ENCODE measurements at regions not wholly inside any gene's neighbourhood (a gene's known extent, or its start where the extent isn't known, plus 50 kb on each side); places are given as distances from the start of the nearest gene placed in this dataset.

- DNase-seq (ENCODE audit: low read depth): no peak
Observed at GRCh38 chr4:186934244-186934643, 210.6 kb upstream of the FAT1 start.

DNA sequence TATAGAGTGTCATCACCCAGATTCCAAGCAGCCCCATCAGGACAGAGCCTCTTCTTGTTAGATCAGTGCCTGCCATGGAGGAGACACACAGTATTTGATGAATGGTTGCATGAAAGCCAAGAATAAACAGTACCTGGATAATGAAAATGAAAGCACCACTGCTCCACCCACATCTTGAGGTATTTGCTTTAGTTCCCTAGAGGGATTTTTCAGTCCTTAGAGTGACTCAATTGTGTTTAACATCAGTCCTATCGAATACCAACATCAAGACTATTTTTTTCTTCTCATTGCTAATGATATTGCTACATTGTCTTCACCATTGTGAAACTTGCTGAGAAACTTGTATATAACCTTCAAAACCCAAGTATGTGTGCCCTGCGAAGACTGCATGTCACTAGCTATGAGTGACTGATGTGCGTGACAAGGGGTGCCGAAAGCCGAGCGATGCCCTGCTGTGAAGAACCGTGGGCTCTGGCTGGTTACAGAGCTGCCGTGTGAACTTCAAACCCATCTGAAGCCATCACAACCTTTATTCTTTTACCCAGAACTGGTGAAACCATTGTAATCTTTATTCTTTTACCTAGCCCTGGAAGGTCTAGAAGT, 211.3 kb upstream of the FAT1 start:
- DNase-seq (ENCODE audit: low read depth): peak; percentile 36

DNA sequence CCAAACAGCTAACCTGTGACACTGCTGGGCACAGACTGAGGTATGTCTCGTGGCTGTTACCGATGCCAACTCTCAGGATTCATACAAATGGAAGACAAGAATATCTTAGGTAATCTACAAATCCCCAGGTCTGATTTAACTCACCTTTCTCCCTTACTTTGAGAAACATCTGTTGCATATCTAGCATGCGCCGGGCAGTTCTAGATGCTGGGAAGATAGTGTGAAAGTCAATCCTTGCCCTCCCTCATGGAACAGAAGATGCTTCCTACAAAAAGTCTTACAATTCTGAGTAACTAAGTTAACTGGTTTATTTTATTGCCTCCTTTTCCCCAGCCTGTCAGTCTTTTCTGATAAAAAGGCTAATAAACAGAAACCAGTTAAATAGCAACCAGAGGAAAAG, 212.2 kb upstream of the FAT1 start:
- DNase-seq (ENCODE audit: low read depth): no peak

- DNase-seq (ENCODE audit: low read depth): peak; percentile 91
Observed at GRCh38 chr4:186936496-186937375, 213.1 kb upstream of the FAT1 start.

GRCh38 chr4:186939226-186939625, 215.6 kb upstream of the FAT1 start:
- DNase-seq (ENCODE audit: low read depth): no peak

DNA sequence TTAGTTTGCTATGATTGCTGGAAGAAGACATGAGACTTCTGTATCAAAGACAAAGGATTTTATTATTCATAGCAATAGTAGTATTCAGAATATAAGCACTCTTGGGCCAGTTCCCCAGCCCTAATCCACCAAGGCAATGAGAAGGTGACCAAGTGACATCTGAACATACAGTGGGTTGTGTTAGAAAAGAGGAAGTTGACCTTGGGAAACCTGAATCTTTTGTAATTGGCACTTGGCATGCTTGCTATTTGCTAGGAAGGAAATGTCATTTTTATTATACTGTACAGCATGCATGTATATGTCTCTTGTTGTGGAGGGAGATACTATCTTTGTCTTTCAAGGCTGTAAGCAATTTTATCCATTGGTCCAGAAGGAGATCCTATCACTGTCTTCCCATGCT, 216.1 kb upstream of the FAT1 start:
- DNase-seq (ENCODE audit: low read depth): no peak

DNA sequence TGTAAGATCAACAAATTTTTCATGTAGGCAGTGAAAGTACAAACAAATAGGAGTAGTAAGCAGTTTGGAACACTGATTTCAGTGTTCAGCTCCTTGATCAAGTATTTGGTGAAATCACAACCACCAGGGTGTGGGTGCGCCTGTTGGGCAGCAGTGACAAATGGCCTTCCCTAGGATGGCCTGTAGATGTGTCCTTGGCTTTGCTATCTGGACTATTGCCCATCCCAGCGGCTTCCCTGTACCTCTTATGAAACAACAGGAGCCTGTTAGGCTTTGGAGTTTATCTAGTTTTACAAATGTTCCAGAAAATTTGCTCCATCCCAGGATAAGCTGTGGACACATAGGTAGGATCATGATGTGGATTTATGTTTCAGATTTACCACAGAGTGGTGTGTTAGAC, 216.8 kb upstream of the FAT1 start:
- DNase-seq (ENCODE audit: low read depth): no peak

DNA sequence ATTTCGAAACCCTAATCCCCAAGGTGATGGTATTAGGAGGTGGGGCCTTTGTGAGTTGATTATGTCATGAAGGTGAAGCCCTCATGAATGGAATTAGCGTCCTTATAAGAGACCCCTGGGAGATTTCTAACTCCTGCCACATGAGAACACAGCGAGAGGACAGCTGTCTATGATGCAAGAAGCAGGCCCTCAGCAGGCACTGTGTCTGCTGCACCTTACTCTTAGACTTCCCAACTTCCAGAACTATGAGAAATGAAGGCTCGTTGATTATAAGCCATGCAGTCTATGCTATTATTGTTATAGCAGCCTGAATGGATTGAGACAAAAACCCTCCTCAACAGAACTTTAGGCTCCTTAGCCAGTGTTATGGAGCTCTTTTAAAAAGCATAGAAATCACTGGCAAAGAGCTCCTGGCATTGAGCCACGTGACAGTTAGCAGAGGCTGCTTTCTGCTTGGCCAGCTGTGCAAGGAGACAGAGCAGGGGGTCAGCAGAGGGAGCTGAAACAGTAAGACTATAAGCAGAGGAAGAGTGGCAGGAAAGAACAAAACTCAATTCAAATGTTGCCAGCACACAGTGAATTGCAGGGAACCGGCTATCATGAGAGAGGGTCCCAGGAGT, 219.2 kb upstream of the FAT1 start:
- DNase-seq (ENCODE audit: low read depth): peak; percentile 77

- no peak for DNase-seq (ENCODE audit: low read depth)
Observed at GRCh38 chr4:186943411-186943810, 219.8 kb upstream of the FAT1 start.

GRCh38 chr4:186946136-186946535, 222.5 kb upstream of the FAT1 start:
- no peak for DNase-seq (ENCODE audit: low read depth)

DNA sequence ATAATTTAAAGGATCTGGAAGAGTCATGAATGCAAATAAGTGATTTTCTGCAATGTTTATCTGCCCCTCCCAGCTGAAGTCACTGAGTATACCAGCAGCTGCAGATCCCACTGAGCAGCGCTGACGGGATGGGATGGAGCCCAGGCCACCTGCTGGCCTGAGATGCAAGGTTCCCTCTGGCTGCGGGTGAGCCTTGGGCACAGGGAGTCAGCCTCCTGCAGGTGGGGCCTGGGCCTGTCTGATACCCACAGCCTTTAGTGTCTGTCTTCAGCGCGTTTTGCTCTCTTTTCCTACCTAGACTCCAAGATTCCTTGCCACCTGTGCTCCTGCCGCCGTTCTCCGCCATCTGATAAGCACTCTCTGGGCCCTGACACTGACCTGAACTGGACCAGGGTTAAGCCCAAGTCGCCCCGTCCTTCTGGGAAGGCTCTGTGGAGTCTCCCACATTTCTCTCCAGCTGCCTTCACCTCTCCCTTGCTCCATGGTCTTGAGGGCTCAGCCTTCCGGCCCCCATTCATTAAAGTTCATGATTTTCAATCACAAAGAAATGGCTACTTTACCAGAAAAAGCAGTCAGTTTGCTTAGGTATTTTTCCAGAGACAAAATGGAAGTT, 223.1 kb upstream of the FAT1 start:
- peak; percentile 71 for DNase-seq (ENCODE audit: low read depth)

- DNase-seq (ENCODE audit: low read depth): peak; percentile 89
Observed at GRCh38 chr4:186948361-186949242, 224.9 kb upstream of the FAT1 start.

DNA sequence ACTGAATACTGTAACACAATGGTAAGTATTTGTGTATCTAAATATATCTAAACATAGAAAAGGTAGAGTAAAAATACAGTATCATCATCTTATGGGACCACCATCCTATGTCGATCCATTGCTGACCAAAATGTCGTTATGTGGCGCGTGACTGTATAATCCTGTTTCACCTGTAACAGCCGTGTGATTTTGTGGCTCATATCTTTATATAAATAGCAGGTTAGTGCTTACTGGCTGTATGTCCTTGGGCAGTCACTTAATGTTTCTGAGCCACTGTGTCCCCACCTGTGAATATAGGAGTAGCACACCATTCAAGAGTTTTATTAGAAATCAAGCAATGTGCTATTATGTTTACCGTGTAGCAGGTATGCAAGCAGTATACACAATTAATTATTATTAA, 226.2 kb upstream of the FAT1 start:
- DNase-seq (ENCODE audit: low read depth): no peak

DNA sequence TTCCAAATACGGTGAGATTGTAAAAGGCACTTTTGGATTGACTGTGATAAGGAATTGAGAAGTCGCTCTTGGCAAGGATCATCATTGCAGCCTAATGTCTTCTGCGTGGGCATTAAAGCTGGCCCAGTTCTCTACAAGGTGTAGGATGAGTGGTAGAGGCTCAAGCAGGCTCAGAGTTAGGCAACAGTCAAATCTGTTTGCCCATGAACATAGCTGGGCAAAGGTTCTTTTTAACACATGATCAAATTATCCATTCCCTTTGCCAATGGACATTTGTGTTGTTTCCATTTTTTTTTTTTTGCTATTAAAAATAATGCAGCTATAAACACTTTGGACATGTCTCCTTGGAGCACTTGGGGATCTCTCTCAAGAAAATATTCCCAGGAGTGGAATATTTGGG, 229.1 kb upstream of the FAT1 start:
- no peak for DNase-seq (ENCODE audit: low read depth)

DNA sequence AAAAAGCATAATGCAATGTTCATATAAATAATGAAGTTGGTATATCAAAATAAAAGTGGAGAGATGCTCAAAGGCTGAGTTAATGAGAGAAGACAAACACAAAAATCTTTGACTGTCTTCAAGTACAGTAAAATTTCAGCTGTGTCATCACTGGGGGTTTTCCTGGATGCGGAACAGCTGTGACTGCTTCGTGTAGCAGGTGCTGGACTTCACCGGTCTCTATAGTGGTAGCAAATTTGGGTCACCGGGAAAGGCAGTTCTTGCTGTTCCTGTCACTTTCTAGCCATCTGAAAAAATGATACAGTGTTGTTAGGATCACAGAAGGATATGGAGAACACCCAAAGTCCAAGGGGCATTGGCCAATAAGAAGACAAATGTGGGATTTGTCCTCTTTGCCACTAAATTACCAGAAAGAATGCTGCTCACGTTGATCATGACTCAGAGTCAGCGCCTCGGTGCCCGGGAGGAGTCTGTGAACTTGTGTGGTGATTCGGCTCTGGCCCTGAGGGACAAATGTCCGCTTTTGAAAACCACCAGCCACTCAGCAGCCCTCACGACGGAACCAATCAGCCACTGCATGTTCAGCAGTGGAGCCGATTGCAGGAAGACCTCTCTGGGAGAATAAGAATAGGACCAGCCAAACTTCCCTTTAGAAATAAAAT, 230.1 kb upstream of the FAT1 start:
- peak; percentile 68 for DNase-seq (ENCODE audit: low read depth)

GRCh38 chr4:186954509-186954908, 230.9 kb upstream of the FAT1 start:
- no peak for DNase-seq (ENCODE audit: low read depth)

DNA sequence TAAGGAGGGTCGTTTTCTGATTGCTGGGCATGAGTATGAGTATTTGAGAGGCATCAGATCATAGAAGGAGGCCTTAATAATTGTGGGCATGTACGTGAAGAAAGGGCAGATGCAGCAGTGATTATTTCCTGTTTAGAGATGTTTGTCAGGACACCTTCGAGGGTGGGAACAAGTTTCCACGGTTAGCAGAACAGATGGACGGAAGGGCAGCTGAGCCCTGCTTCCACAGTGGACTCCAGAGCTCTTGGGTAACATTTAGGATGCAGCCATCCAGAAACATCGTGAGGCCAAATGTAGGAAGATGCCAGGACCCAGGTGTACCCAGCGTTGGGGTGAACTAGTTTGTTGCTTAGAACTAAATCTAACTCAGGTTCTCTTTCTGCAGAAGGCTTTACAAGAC, 231.3 kb upstream of the FAT1 start:
- DNase-seq (ENCODE audit: low read depth): no peak

GRCh38 chr4:186957952-186958555, 234.4 kb upstream of the FAT1 start:
- no peak for DNase-seq (ENCODE audit: low read depth)

DNA sequence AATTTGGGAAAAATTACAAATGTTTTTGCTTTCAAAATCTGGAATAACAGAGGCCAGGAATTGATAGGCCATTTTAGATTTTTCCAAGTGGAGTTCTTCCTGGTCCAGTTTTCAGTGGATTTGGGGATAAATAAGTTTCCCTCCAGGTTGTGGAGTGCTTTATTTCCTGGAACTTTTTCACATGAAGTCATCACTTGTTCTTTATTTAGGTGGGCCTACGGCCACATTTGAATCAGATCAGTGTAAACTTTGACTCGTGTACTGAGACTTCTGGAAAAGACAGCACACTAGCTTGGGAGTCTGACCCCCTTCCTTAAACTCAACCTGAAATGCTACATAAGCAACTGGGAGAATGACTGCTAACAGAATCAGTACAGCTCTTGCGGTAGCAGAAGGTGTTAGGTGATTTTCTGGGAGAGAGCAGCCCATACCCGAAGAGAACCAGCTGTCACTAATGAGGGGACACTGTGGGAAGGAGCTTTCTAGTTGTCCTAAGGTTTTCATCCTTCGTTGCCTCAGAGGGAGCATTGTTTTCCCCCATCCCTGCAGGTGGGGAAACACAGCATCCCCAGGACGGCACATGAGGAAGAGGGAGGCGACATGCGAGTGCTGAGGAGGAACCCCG, 235.2 kb upstream of the FAT1 start:
- no peak for DNase-seq (ENCODE audit: low read depth)
